HG03432 (cell line): ENCODE measurements at regions not wholly inside any gene's neighbourhood (a gene's known extent, or its start where the extent isn't known, plus 50 kb on each side); places are given as distances from the start of the nearest gene placed in this dataset.

Source experiments
- ATAC-seq: cut with Tn5 transposase; IDR thresholded peaks from one replicate; pipeline ENCODE4 v1.9.1; 2021; ENCODE audit warnings: mild to moderate bottlenecking, moderate library complexity; ENCODE audit not compliant: unreplicated experiment

GRCh38 chr20:58162986-58163385 is 65.5 kb downstream of the ANKRD60 start:
- no peak for ATAC-seq

- no peak for ATAC-seq
Observed at GRCh38 chr20:58161192-58161591, 67.3 kb downstream of the ANKRD60 start.

- ATAC-seq = no peak
Observed at GRCh38 chr20:58160451-58161061, 67.9 kb downstream of the ANKRD60 start.

- ATAC-seq = no peak
Observed at GRCh38 chr20:58155148-58155925, 73.1 kb downstream of the ANKRD60 start.

GRCh38 chr20:58154113-58154512 is 74.3 kb downstream of the ANKRD60 start:
- no peak for ATAC-seq

- no peak for ATAC-seq
Observed at GRCh38 chr20:58153121-58153520, 75.3 kb downstream of the ANKRD60 start.

- ATAC-seq = no peak
Observed at GRCh38 chr20:58150772-58151171, 77.7 kb downstream of the ANKRD60 start.

GRCh38 chr20:58149437-58150091 is 78.9 kb downstream of the ANKRD60 start:
- no peak for ATAC-seq

DNA sequence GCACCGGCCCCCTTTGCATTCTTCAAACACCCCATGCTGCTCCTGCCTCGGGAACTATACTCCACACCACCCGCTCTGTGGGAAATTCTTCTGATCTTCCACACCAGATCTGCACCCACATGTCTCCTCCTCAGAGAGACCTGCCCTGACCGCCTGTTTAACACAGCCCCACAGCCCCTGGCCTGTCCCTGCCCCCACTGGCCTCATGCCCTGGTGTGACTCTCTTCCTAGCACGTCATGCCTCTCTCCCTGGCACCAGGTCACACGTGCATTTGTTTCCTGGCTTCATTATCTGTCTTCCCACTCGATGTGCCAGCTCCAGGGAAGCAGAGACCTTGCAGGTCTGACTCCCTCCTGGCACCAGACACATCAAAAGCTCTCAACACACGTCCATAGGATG is 79.6 kb downstream of the ANKRD60 start:
- ATAC-seq = no peak

DNA sequence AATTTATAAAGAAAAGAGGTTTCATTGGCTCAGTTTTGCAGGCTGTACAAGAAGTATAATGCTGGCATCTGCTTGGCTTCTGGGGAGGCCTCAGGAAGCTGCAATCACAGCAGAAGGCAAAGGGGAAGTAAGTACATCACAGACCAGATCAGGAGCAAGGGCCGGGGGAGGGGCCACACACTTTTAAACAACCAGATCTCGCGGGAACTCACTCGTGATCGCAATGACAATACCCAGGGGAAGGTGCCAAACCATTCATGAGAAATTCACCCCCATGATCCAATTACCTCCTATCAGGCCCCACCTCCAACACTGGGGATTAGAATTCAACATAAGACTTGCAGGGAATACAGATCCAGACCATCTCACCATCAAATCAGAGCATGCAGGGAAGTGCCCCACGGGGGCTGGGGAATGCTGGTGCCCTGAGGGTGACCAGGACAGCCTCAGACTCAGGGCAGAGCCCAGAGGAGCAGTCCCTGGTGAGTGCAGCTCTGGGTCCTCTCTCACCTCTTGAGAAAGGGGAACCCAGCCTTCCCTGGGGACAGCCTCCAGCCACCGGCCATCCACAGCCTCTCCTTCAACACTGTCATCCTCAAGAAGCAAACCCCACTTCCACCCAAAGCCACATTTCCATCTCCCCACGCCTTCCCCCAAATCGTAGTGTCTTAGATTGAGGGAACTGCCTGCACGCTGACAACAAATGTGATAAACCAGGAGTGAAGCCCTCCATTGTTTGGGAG is 80.7 kb downstream of the ANKRD60 start:
- no peak for ATAC-seq

GRCh38 chr20:58146746-58147140 is 81.7 kb downstream of the ANKRD60 start:
- ATAC-seq = no peak

- ATAC-seq = no peak
Observed at GRCh38 chr20:58146081-58146745, 82.2 kb downstream of the ANKRD60 start.

GRCh38 chr20:58145506-58146080 is 82.9 kb downstream of the ANKRD60 start:
- no peak for ATAC-seq

GRCh38 chr20:58144096-58144495 is 84.4 kb downstream of the ANKRD60 start:
- no peak for ATAC-seq

DNA sequence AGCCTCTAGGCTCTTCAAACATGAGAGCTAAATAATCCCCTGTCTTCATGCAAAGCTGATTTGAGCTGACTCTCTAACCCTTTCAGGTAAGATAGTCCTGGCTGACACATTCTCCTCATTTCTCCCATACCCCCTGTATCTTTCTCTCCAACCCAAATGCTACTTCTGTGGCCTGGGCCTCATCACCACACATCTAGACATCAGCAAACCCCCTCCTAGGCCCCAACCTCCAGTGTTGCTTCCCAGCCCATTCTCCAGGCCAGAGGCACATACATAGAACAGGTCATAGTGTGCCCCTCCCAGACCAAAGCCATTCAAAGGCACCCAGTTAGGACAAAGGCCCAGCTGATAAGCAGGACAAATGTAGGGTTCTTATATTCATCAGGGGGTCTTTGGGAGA is 84.9 kb downstream of the ANKRD60 start:
- ATAC-seq = no peak

GRCh38 chr20:58142843-58143185 is 85.6 kb downstream of the ANKRD60 start:
- ATAC-seq = no peak

DNA sequence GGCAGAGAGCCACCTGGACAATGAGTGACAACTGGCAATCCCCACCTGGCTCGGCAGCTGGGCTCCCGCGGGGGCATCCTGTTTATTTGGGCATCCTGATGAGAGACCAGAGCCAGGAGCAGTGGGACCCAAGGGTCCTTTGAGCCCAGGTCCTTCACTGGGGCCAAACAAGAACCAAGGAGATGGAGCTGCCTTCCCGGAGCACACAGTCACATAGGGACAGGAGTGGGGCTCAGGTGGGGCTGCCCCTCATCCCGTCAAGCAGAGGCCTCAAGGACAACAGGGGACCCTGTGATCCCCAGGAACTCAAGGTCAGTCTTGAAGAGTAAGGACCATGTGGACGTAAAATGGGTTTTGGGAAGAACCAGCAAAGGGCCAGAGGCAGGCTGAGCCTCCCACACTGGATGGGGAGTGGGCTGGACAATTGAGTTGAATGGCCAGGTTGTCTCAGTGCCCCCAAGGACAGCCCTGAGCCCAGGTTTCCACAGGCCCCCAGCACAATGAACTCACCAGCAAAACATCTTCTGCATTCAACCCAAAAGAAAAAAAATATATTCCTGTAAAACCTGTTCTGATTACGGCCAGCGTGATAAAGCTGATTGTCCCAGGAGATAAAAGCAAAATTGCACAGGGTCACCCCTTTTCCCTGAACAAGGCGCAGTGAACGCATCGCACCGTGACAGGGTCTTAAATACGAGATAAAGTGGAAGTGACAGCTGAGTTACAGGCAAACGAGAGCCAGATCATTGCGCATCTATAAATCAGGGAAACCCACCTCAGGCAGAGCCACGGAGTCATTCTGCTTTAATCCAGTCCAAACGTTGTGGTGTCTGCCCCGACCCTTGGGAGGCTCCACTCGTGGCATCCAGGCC is 86.2 kb downstream of the ANKRD60 start:
- no peak for ATAC-seq

GRCh38 chr20:58141496-58141895 is 87.0 kb downstream of the ANKRD60 start:
- no peak for ATAC-seq

DNA sequence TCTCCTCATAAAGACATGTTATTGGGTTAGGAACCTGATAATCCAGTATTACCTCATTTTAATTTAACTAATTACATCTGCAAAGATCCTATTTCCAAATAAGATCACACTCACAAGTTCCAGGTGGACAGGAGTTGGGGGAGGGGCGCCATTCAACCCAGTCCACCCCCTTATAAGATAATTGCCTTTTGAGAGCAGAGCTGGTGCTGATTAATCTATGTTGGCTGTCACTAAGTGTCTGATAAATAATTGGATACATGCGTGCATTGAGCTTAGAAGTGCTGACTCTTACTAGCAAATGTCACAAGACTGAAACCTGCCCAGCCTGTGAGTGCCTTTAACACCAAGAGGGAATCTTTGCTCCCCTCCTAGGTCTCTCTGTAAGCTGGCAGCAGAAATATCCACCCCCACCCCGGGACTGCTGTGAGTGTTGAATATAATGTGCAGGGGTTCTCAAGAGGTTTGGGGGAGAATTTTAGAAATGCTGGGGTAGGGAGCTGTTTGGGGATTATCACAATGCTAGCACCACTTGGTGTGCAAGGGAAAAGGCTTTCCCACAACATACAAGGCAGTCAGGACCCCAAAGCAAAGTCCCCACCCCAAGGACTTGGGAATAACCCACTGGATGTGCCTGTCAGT is 87.5 kb downstream of the ANKRD60 start:
- no peak for ATAC-seq
